ENCODE measurements at regions not wholly inside any gene's neighbourhood (a gene's known extent, or its start where the extent isn't known, plus 50 kb on each side); places are given as distances from the start of the nearest gene placed in this dataset.

DNA sequence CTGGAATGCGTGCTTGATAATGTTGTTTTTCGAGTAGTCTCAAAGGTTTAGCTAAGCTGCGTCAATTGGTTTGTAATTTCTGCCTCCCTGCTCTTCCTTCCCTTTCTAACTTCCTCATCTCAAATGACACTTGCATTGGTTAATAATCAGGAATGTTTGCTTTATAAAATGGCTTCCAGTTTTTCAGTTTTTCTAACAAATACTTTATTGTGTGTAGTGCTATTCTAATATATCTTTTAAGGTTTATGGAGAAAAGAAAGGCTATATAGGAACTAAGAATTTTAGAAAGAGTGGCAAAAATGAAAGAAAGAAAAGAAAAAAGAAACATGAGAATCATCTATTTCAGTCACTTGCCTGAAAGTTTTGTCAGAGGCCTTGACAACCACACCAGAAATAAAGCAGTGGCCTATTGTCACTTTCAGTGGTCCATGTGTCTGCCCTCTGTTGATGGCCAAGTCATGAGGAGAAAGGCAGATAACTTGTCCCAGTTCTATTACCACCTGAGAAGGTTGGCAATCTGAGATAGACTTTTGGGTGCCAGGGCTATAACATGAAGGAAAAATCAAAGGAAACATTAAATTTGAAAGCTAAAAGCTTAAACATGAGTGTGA lies 221.9 kb upstream of the KITLG start:
- peaks cover 0 to 3% (median 0%) of the 10 kb centered on the region in 4 donors for H3K9me3 ChIP-seq
- peaks cover 0 to 7% (median 0%) of the 10 kb centered on the region in 4 donors for H3K4me1 ChIP-seq
- WGBS, 2 donors = 36 to 40% methylated on average over 3 of the region's 3 CpGs
- no peak overlapping the region for H3K4me3 ChIP-seq
- DNase-seq = no peak
- H3K27ac ChIP-seq = no peak overlapping the region
- H3K27me3 ChIP-seq = no peaks in the 10 kb centered on the region
- TF ChIP-seq EP300 (IDR thresholded peaks at IDR 0.05) = no peak
- no peak for TF ChIP-seq POLR2A (IDR thresholded peaks at IDR 0.05)
- no peak for TF ChIP-seq POLR2AphosphoS5 (IDR thresholded peaks at IDR 0.05)
- no peak for TF ChIP-seq CTCF (IDR thresholded peaks at IDR 0.05)
- peak in 1 of 2 donors; percentile 26 for ATAC-seq (ENCODE audit: low FRiP score in 2 of 2)
- H3K36me3 ChIP-seq = no peaks in the 10 kb centered on the region

DNA sequence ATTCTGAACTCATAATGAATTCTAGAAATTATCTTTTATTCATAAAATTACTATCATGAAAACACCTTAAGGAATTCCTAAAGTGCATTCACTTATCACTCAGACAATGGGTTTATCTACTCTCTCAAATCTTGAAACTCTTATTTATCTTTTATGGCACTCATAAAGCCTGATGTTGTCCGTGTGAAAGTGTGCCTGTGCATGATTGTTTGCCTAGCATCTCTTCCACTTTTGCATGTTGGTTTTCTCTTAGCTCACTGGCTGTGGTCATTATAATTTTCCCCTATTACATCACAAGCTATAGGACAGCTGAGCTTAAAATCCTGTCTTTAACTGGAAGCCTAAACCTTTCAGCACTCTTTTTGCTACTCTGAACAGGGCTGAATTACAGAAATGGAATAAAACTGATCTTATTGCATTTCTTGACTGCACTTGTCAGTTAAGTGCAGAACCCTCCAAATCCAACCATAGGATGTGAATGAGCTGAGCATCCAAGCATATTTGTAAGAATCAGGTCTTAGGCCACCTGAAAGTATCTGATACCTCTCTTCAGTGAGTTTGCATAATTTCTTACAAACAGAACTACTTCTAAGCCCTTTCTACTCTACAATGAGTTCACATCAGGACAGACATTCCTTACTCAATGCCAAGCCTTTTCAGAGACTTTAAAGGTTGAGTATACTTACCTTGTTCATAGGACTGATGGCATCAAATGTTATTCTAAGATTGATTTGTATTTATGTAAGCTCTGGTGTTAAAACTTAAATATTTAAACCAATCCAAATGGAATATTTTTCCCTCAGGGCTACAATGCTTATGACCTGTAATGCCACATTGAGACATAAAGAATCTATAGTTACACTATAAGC lies 221.2 kb upstream of the KITLG start:
- Histone ChIP-seq H3K27me3 (no peaks in the 10 kb centered on the region), H3K9me3 (peaks cover 0 to 3% (median 0%) of the 10 kb centered on the region in 4 donors), H3K36me3 (no peaks in the 10 kb centered on the region), H3K27ac (no peak overlapping the region), H3K4me1 (peaks cover 0 to 7% (median 0%) of the 10 kb centered on the region in 4 donors), H3K4me3 (no peak overlapping the region)
- ATAC-seq (ENCODE audit: low FRiP score in 2 of 2) (no peak), DNase-seq (no peak)
- no peak for TF ChIP-seq EP300 (IDR thresholded peaks at IDR 0.05)
- TF ChIP-seq POLR2A (IDR thresholded peaks at IDR 0.05) = no peak
- no peak for TF ChIP-seq POLR2AphosphoS5 (IDR thresholded peaks at IDR 0.05)
- TF ChIP-seq CTCF (IDR thresholded peaks at IDR 0.05) = no peak
- 41 to 48% methylated on average over 1 of the region's 1 CpG for WGBS, 2 donors

GRCh38 chr12:88793096-88793495 lies 212.8 kb upstream of the KITLG start:
- Histone ChIP-seq H3K27ac (no peak overlapping the region), H3K4me1 (no peaks in the 10 kb centered on the region), H3K27me3 (no peaks in the 10 kb centered on the region), H3K36me3 (no peaks in the 10 kb centered on the region), H3K4me3 (no peak overlapping the region), H3K9me3 (peaks cover 0 to 16% (median 7%) of the 10 kb centered on the region in 4 donors)
- TF ChIP-seq EP300 (IDR thresholded peaks at IDR 0.05) (no peak), POLR2AphosphoS5 (IDR thresholded peaks at IDR 0.05) (no peak), CTCF (IDR thresholded peaks at IDR 0.05) (no peak)
- ATAC-seq (ENCODE audit: low FRiP score in 2 of 2) (no peak), DNase-seq (no peak)

- H3K4me1 ChIP-seq = no peaks in the 10 kb centered on the region
- WGBS, 2 donors = 74 to 82% methylated on average over 1 of the region's 1 CpG
- TF ChIP-seq EP300 (IDR thresholded peaks at IDR 0.05) = no peak
- no peak for TF ChIP-seq CTCF (IDR thresholded peaks at IDR 0.05)
- no peak for TF ChIP-seq POLR2A (IDR thresholded peaks at IDR 0.05)
- no peak for TF ChIP-seq POLR2AphosphoS5 (IDR thresholded peaks at IDR 0.05)
- no peak for ATAC-seq (ENCODE audit: low FRiP score in 2 of 2)
- H3K36me3 ChIP-seq = no peaks in the 10 kb centered on the region
- no peak for DNase-seq
- H3K27ac ChIP-seq = no peak overlapping the region
- no peaks in the 10 kb centered on the region for H3K27me3 ChIP-seq
- no peak overlapping the region for H3K4me3 ChIP-seq
- peaks cover 0 to 16% (median 7%) of the 10 kb centered on the region in 4 donors for H3K9me3 ChIP-seq
These were observed 210.0 kb upstream of the KITLG start for GRCh38 chr12:88790231-88790630.
